WI38 (cell line): ENCODE measurements at regions not wholly inside any gene's neighbourhood (a gene's known extent, or its start where the extent isn't known, plus 50 kb on each side); places are given as distances from the start of the nearest gene placed in this dataset.

Experiments used
- H3K4me3 ChIP-seq: 2 replicates; pipeline ENCODE4 v1.5.1; 2011; ENCODE audit warnings: low read depth, mild to moderate bottlenecking, control low read depth, low read length
- TF ChIP-seq, protein P1 (sequence below): IDR thresholded peaks from 2 replicates; pipeline ENCODE4 v1.5.1; 2012; ENCODE audit warnings: low read depth, mild to moderate bottlenecking, control low read depth, low read length

- TF ChIP-seq, protein P1, sequence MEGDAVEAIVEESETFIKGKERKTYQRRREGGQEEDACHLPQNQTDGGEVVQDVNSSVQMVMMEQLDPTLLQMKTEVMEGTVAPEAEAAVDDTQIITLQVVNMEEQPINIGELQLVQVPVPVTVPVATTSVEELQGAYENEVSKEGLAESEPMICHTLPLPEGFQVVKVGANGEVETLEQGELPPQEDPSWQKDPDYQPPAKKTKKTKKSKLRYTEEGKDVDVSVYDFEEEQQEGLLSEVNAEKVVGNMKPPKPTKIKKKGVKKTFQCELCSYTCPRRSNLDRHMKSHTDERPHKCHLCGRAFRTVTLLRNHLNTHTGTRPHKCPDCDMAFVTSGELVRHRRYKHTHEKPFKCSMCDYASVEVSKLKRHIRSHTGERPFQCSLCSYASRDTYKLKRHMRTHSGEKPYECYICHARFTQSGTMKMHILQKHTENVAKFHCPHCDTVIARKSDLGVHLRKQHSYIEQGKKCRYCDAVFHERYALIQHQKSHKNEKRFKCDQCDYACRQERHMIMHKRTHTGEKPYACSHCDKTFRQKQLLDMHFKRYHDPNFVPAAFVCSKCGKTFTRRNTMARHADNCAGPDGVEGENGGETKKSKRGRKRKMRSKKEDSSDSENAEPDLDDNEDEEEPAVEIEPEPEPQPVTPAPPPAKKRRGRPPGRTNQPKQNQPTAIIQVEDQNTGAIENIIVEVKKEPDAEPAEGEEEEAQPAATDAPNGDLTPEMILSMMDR = no peak
- H3K4me3 ChIP-seq = no peak overlapping the region
Observed at GRCh38 chr4:167629272-167629671, 395.0 kb upstream of the SPOCK3 start.

GRCh38 chr4:167642250-167642649 is 408.0 kb upstream of the SPOCK3 start:
- TF ChIP-seq, protein P1 = no peak
- H3K4me3 ChIP-seq = no peak overlapping the region

DNA sequence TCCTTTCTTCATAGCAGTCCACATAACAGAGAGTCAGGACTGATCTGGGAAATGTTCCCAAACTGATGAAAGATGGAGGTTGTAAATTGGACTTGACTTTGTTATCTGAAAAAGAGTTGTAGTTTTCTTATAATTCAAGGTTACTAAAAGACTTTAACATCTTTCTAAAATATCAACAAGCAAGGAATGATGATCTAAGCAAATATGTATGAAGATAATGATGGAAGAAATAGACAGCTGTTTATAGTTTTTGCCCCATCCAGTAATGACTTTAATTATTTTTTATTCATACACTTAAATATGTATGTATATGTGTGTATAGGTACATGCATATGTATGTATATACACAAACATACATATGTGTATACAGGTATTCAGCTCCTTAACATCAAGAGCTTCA is 411.1 kb upstream of the SPOCK3 start:
- TF ChIP-seq, protein P1 = no peak

GRCh38 chr4:167652267-167652666 is 418.0 kb upstream of the SPOCK3 start:
- no peak overlapping the region for H3K4me3 ChIP-seq
- TF ChIP-seq, protein P1 = no peak

More for the DNA sequence above, 411.1 kb upstream of the SPOCK3 start:
- no peak overlapping the region for H3K4me3 ChIP-seq

GRCh38 chr4:167688660-167689142 is 403.6 kb upstream of the ANXA10 start:
- no peak overlapping the region for H3K4me3 ChIP-seq
- TF ChIP-seq, protein P1 = no peak

DNA sequence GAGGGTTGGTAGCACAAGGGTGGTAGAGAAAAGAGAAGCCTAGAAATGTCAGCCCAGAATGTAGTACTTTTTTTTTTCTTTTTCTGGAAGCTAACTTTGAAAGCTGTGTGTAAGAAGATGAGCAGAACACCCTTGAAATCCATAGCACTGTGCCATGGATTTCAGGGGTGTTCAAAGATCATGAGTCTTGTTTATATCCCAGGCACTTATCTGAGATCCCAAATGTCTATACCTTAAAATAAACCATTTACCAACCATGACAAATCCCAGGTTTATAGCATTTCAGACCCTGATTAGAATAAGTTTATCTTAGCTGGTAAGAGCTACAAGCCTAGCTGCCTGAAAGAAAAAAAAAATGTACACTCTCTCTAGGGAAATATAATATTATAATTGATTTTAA is 389.9 kb upstream of the ANXA10 start:
- H3K4me3 ChIP-seq = no peak overlapping the region
- TF ChIP-seq, protein P1 = no peak

DNA sequence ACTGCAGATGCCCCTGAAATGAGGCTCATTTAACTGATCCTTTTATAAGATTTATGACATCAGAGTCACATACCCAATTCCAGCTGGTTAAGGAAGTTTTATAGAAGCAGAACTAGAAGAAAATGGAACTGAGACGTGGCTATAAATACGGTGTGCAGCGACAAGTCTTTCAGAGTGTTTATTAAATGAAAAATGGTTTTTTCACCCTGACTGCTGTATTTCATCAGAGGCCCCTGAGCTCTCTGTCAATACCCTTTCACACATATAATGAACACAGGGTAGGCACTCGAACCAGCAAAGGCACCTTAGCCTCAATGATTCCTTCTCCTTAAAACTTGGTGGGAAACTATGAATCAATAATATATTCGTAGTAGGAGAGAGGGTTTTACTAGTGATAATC is 380.8 kb upstream of the ANXA10 start:
- TF ChIP-seq, protein P1 = no peak
- no peak overlapping the region for H3K4me3 ChIP-seq
